GM19240 (cell line): ENCODE measurements at regions not wholly inside any gene's neighbourhood (a gene's known extent, or its start where the extent isn't known, plus 50 kb on each side); places are given as distances from the start of the nearest gene placed in this dataset.
"Not testable (repeated sequence)": the region's sequence is repeated elsewhere in the genome, so short reads cannot be mapped to it uniquely, and the experiment has no call there.

Experiments
- DNase-seq: peaks from one replicate; pipeline ENCODE4 v3.0.0; 2011; ENCODE audit warnings: low spot score; ENCODE audit not compliant: insufficient read length

GRCh38 chr2:89208144-89208932 is 516.9 kb downstream of the RPIA start:
- DNase-seq, result not testable (repeated sequence)

GRCh38 chr2:89213151-89213550 is 521.7 kb downstream of the RPIA start:
- not testable (repeated sequence) for DNase-seq

DNA sequence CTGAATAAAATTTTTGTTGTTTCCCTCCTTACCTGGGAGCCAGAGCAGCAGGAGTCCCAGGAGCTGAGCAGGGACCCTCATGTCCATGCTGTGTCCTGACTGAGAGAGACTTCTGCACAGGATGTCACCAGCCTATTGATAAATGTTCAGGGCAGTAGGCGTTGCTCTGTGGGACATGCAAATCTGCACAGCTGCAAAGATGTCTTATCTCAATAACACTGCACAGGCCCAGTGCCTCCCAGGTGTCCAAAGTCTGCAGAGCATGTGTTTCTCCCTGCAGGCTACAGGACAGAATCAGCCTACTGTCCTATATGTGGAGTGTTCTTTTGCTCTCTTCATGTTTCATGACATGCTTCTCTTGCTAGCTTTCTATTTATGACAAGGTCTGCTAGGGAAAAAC is 522.3 kb downstream of the RPIA start:
- DNase-seq, result not testable (repeated sequence)

DNA sequence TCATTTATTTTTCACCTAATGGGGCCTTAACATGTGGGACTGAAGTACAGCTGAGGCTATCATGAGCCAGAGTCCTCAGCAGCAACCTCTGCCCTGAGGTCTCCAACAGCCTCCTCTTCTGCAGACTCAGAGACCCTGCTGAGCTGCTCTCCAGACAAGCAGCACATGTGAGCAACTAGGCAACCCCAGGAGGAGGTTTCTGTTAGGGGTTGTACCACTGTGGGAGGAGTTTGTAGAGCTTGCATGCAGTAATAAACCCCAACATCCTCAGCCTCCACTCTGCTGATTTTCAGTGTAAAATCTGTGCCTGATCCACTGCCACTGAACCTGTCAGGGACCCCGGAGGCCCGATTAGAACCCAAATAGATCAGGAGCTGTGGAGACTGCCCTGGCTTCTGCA is 530.0 kb downstream of the RPIA start:
- DNase-seq, result not testable (repeated sequence)

GRCh38 chr2:89222063-89222732 is 530.7 kb downstream of the RPIA start:
- DNase-seq, result not testable (repeated sequence)

- DNase-seq, result not testable (repeated sequence)
Measured at GRCh38 chr2:89224803-89225202, 533.3 kb downstream of the RPIA start.

- not testable (repeated sequence) for DNase-seq
Measured at GRCh38 chr2:89229979-89230378, 538.5 kb downstream of the RPIA start.

DNA sequence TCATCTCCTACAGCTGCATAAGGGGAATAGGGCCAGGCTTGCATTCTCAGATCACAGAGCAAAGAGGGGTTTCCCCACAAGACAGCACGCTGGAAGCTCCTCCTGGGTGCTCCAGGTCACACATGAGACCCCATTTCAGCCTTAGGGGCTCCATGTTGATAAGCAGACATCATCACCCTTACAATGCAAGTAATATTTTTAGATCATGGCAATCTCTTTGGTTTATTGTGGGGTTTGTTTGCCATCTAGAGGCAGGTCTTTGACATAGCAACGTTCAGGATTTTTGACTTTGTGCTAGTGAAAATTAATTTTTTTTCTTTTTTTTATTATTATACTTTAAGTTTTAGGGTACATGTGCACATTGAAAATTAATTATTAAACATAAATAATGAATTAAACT is 539.8 kb downstream of the RPIA start:
- not testable (repeated sequence) for DNase-seq

GRCh38 chr2:89233931-89234330 is 542.5 kb downstream of the RPIA start:
- DNase-seq, result not testable (repeated sequence)

GRCh38 chr2:89234818-89235466 is 543.5 kb downstream of the RPIA start:
- DNase-seq, result not testable (repeated sequence)

- DNase-seq, result not testable (repeated sequence)
Measured at GRCh38 chr2:89236832-89237450, 545.5 kb downstream of the RPIA start.

GRCh38 chr2:89237783-89238182 is 546.3 kb downstream of the RPIA start:
- not testable (repeated sequence) for DNase-seq

- DNase-seq, result not testable (repeated sequence)
Measured at GRCh38 chr2:89243114-89243700, 551.7 kb downstream of the RPIA start.

GRCh38 chr2:89244407-89244806 is 552.9 kb downstream of the RPIA start:
- not testable (repeated sequence) for DNase-seq

GRCh38 chr2:89245478-89245877 is 554.0 kb downstream of the RPIA start:
- DNase-seq, result not testable (repeated sequence)

DNA sequence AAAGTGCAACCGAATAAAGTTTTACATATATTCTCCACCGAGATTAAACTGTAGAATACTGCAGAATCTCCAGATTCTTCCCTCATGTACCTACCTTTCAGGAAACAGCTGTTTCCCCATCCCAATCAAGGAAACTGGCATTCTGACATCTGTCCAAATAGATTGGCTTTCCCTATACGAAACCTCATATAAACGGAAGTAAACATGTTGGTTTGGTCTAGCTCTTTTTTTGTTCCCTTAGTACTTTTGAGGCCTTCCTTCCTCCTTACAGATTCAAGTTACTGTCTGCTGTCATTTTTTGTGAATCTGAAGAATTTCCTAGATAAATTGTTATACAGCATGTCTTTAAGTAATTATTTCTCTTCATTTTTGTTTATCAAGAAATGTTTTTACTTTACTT is 554.6 kb downstream of the RPIA start:
- not testable (repeated sequence) for DNase-seq

- not testable (repeated sequence) for DNase-seq
Measured at GRCh38 chr2:89246620-89247019, 555.1 kb downstream of the RPIA start.

DNA sequence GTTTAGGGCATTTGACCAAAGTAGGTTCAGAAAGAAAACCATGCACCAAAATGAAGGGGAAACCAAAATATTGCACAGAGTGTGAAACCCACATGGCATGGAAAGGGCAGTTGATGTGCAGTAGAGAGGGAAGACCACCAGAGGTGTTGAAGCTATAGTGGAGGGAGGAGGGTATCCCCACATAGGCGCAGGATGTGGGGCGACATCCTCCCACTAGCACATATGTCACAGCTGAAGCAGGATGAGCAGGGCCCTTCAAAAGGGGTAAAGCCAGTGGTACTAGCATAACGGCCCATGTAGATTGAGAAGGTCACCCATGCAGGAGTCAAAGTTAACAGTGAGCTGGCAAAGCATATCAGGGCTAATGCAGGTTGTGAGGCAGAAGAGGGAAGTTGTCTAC is 563.5 kb downstream of the RPIA start:
- DNase-seq, result not testable (repeated sequence)

GRCh38 chr2:89273443-89273842 is 582.0 kb downstream of the RPIA start:
- DNase-seq, result not testable (repeated sequence)

DNA sequence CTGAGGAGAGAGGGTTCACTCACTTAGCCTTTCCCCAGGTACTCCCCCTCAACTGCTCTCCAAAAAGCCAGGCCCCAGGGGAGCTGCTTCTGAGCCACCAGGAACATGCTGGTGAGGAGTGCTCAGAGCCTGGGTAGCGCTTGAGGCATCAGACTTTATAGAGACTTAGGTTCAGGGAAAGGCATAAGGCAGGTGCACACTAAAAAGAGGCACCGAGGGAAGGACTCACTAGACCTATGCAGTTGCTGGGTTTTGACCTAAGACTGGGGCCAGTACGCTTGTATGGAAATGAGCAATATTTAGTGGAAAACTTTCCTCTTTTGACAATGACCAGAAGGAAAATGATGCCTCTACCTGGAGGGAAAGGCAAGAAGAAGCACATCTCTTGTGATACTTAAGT is 589.1 kb downstream of the RPIA start:
- DNase-seq, result not testable (repeated sequence)

GRCh38 chr2:89286448-89287080 is 595.1 kb downstream of the RPIA start:
- DNase-seq, result not testable (repeated sequence)
